Esophagus (tissue), 2 donors: ENCODE measurements at regions not wholly inside any gene's neighbourhood (a gene's known extent, or its start where the extent isn't known, plus 50 kb on each side); places are given as distances from the start of the nearest gene placed in this dataset.
"Not testable (repeated sequence)": the region's sequence is repeated elsewhere in the genome, so short reads cannot be mapped to it uniquely, and the experiment has no call there.

Source experiments
- H3K27ac ChIP-seq, 2 donors: one replicate each; pipeline ENCODE4 v1.5.1; 2013; ENCODE audit warnings: low read depth in 2 of 2, mild to moderate bottlenecking in 2 of 2, inconsistent platforms in 1 of 2, low read length in 1 of 2, moderate library complexity in 1 of 2
- H3K27me3 ChIP-seq, 2 donors: one replicate each; pipeline ENCODE4 v1.6.1; 2013; ENCODE audit warnings: low read length in 2 of 2, control low read depth in 1 of 2, mild to moderate bottlenecking in 1 of 2; ENCODE audit not compliant: insufficient read depth in 2 of 2, control insufficient read depth in 1 of 2
- H3K36me3 ChIP-seq, 2 donors: one replicate each; pipeline ENCODE4 v1.6.1; 2013; ENCODE audit warnings: low read length in 1 of 2; ENCODE audit not compliant: control insufficient read depth in 2 of 2, insufficient read depth in 2 of 2
- H3K4me1 ChIP-seq, 2 donors: one replicate each; pipeline ENCODE4 v1.6.1; 2013; ENCODE audit warnings: low read length in 1 of 2; ENCODE audit not compliant: control insufficient read depth in 2 of 2, insufficient read depth in 2 of 2
- H3K4me3 ChIP-seq, 2 donors: one replicate each; pipeline ENCODE4 v1.5.1; 2013; ENCODE audit warnings: low read length in 2 of 2, mild to moderate bottlenecking in 2 of 2, low read depth in 1 of 2, moderate library complexity in 1 of 2
- H3K9me3 ChIP-seq, 2 donors: one replicate each; pipeline ENCODE4 v1.6.1; 2013; ENCODE audit warnings: mild to moderate bottlenecking in 2 of 2, low read depth in 1 of 2, low read length in 1 of 2, moderate library complexity in 1 of 2; ENCODE audit not compliant: control insufficient read depth in 2 of 2, insufficient read depth in 1 of 2
- WGBS, 2 donors: extraction: QIAGEN DNeasy Blood & Tissue Kit; methylation state at CpG; one replicate each; pipeline ENCODE4 v1.1.7; 2013; 5-methylcytosine and 5-hydroxymethylcytosine counted together
- donor health status: healthy with polysubstance abuse.
- donor health status: Bipolar disorder and iron deficiency.

DNA sequence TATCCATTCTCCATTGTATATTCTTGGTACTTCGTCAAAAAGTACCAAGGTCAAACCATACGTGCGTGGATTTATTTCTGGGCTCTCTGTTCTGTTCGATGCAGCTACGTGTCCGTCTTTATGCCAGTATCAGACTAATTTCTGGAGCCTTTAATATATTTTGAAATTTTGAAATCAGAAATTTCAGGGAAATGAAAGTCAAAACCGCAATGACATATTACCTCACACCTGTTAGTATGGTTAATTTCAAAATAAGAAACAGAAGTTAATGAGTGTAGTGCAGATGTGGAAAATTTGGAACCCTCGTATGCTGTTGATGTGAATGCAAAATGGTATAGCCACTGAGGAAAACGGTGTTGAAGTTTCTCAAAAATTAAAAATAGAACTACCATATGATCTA is 156.1 kb upstream of the TRIB2 start:
- H3K9me3 ChIP-seq = no peaks in the 10 kb centered on the region
- no peaks in the 10 kb centered on the region for H3K36me3 ChIP-seq
- 92% methylated on average over 9 of the region's 9 CpGs for WGBS, 2 donors
- no peaks in the 10 kb centered on the region for H3K4me1 ChIP-seq
- H3K4me3 ChIP-seq = no peak overlapping the region
- H3K27ac ChIP-seq = no peak overlapping the region
- no peaks in the 10 kb centered on the region for H3K27me3 ChIP-seq

DNA sequence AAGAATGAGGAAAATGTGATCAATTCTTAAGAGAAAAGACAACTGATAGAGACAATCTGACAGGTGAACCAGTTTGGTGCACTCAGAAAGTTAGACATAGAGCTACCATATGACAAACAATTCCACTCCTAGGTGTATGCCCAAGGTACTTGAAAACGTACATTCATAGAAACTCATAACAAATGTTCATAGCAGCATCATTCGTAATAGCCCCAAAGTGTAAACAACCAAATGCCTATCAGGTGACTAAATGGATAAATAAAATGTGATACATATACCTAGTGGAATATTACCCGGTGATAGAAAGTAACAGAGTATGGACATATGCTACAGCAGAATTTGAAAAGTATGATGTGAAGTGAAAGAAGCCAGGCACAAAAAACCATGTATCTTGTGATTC is 149.3 kb upstream of the TRIB2 start:
- Histone ChIP-seq H3K4me3 (no peak overlapping the region), H3K9me3 (no peaks in the 10 kb centered on the region), H3K27me3 (no peaks in the 10 kb centered on the region), H3K27ac (no peak overlapping the region), H3K4me1 (no peaks in the 10 kb centered on the region), H3K36me3 (no peaks in the 10 kb centered on the region)
- WGBS, 2 donors = 87 to 89% methylated on average over 3 of the region's 3 CpGs

DNA sequence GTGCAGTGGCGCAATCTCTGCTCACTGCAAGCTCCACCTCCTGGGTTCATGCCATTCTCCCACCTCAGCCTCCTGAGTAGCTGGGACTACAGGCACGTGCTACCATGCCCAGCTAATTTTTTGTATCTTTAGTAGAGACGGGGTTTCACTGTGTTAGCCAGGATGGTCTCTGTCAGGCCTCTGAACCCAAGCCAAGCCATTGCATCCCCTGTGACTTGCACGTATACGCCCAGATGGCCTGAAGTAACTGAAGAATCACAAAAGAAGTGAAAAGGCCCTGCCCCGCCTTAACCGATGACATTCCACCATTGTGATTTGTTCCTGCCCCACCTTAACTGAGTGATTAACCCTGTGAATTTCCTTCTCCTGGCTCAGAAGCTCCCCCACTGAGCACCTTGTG is 147.2 kb upstream of the TRIB2 start:
- not testable (repeated sequence) for H3K4me3 ChIP-seq, H3K27me3 ChIP-seq, H3K4me1 ChIP-seq, H3K9me3 ChIP-seq, H3K36me3 ChIP-seq, H3K27ac ChIP-seq
- WGBS, 2 donors = 67 to 75% methylated on average over 7 of the region's 7 CpGs

DNA sequence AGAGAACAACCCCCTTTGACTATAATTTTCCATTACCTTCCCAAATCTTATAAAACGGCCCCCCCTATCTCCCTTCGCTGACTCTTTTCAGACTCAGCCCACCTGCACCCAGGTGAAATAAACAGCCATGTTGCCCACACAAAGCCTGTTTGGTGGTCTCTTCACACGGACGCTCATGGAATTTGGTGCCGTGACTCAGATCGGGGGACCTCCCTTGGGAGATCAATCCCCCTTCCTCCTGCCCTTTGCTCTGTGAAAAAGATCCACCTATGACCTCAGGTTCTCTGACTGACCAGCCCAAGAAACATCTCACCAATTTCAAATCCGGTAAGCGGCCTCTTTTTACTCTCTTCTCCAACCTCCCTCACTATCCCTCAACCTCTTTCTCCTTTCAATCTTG is 146.8 kb upstream of the TRIB2 start:
- H3K36me3 ChIP-seq, H3K4me3 ChIP-seq, H3K4me1 ChIP-seq, H3K27ac ChIP-seq, H3K9me3 ChIP-seq, H3K27me3 ChIP-seq: not testable (repeated sequence)
- 95 to 97% methylated on average over 8 of the region's 8 CpGs for WGBS, 2 donors

DNA sequence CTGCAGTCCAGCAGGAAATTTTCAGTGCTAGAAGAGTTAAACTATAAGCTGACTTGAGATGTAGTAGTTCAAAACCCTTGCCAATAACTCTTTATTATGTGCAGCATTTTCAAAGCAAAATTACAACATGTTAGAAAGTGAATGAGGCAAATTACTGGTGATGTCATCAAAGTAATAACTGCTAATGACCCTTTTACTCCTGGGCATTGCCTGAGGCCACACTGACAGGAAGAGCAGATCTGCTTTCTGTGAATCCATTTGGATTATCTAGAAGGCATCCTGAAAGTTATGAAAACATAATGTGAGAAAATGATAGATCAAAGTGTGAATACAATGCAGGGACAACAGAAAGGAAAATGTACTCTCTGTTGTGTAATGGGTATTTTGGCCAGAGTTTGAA is 139.6 kb upstream of the TRIB2 start:
- no peaks in the 10 kb centered on the region for H3K4me1 ChIP-seq
- no peak overlapping the region for H3K27ac ChIP-seq
- H3K4me3 ChIP-seq = no peak overlapping the region
- H3K9me3 ChIP-seq = no peaks in the 10 kb centered on the region
- H3K27me3 ChIP-seq = no peaks in the 10 kb centered on the region
- H3K36me3 ChIP-seq = no peaks in the 10 kb centered on the region

DNA sequence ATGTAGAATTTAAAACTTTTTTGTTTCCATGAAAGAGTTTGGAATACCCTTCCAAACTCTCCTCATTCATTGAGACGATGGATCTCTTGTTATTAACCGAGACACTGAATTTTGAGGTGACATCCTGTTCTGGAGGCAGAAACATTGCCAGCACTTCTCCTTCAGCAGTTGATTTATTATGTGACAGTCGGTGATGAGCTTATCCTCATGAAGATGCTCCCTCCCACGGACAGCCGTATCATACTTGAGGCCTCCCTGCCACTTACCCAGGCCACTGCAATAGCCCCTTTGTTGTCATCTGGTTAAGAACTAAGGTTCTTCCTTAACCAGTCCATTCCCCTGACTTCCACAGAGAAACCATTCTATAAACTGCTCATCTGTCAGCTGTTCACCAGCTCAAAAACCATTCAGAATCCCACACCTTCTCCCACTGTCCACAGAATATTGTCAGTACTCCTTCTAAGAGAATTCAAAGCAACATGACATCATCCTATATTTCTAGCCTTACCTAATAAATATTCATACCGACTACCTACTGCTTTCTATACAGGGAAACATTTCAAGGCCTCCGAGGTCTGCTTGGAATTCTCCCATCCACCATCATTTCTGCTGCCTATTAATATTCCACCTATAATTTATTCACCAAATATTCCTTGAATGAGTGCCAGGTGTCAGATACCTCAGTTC is 139.0 kb upstream of the TRIB2 start:
- Histone ChIP-seq H3K9me3 (no peaks in the 10 kb centered on the region), H3K27me3 (no peaks in the 10 kb centered on the region), H3K4me1 (no peaks in the 10 kb centered on the region), H3K4me3 (no peak overlapping the region), H3K36me3 (no peaks in the 10 kb centered on the region), H3K27ac (no peak overlapping the region)
- 90 to 93% methylated on average over 7 of the region's 7 CpGs for WGBS, 2 donors

DNA sequence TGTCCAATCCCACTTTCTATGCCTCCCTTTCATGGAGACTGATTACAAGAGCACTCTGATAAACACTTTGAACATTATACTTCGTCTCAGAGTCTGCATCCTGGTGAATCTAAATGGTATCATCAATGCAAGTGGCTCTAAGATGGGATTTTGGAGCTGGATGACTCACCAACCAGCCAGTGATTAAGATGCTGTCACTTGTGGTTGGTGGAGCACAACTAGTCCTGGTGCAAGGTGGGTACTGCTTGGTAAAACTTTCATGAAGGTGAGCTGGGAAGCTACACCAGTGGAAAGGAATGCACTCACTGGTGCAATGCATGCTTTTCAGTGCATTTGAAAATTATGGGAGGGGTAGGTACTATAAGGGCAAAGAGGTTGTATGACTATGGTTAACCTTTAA is 137.7 kb upstream of the TRIB2 start:
- no peaks in the 10 kb centered on the region for H3K9me3 ChIP-seq
- no peaks in the 10 kb centered on the region for H3K4me1 ChIP-seq
- no peak overlapping the region for H3K4me3 ChIP-seq
- no peak overlapping the region for H3K27ac ChIP-seq
- no peaks in the 10 kb centered on the region for H3K36me3 ChIP-seq
- WGBS, 2 donors = 92 to 97% methylated on average over 1 of the region's 1 CpG
- no peaks in the 10 kb centered on the region for H3K27me3 ChIP-seq

DNA sequence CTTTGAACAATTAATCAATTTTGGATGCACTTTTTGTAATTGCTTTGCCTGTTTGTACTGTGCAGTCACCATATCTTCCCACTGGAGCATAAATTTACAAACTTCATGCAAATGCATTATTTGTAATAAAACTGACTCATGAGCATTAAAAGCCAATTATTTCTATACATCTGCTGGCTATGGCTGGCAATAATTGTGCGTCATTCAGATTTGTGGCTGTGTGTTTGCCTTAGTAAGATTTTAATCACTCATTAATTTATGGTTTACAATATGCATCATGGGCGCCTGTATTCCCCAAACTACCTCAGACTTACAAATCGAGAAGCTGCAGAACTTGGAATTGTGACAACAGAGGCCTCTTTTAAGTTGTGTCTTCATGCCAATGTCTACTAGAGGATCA is 132.4 kb upstream of the TRIB2 start:
- WGBS, 2 donors = 81 to 89% methylated on average over 3 of the region's 3 CpGs
- Histone ChIP-seq H3K27ac (no peak overlapping the region), H3K36me3 (no peaks in the 10 kb centered on the region), H3K4me1 (peaks cover 0 to 2% of the 10 kb centered on the region in 2 donors), H3K4me3 (no peak overlapping the region), H3K27me3 (no peaks in the 10 kb centered on the region), H3K9me3 (no peaks in the 10 kb centered on the region)

DNA sequence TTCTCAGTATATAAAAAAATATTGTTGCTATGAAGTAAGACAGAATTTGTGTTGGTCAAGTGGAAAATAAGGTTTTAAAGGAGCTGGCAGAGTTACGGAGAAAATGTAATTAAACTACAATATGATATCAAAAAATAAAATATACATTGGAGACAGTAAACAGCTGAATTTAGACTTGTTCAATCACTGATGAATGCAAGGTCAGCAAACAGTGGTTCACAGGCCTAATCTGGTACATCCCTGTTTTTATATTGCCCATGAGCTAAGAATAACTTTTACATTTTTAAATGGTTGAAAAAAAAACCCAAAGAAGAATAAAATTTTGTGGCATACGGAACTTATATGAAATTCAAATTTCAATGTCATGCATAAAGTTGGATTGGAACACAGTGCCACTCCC is 131.0 kb upstream of the TRIB2 start:
- 92 to 95% methylated on average over 2 of the region's 2 CpGs for WGBS, 2 donors
- Histone ChIP-seq H3K9me3 (no peaks in the 10 kb centered on the region), H3K27ac (no peak overlapping the region), H3K4me1 (peaks cover 0 to 2% of the 10 kb centered on the region in 2 donors), H3K36me3 (no peaks in the 10 kb centered on the region), H3K27me3 (no peaks in the 10 kb centered on the region), H3K4me3 (no peak overlapping the region)

DNA sequence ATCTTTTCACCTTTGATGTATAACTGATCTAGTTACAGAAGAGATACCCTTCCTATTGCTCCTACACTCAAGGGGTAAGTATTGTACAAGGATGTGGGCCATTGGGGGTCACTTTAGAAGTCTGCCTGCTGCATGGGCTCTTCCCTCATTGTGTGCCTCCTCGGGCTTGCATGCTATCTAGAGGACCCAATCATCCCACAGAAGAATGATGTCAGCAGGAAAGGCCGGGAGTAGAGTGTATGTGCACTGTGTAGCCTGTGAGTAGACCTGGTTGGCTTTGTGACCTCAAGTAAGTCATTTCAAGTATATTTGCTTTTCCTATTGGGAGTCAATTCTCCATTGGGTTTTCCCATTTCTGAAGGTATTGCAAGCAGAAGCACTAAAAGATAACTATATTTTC is 129.5 kb upstream of the TRIB2 start:
- 81 to 92% methylated on average over 2 of the region's 2 CpGs for WGBS, 2 donors

More for the DNA sequence above, 129.5 kb upstream of the TRIB2 start:
- Histone ChIP-seq H3K27me3 (no peaks in the 10 kb centered on the region), H3K4me3 (no peak overlapping the region), H3K36me3 (no peaks in the 10 kb centered on the region), H3K27ac (no peak overlapping the region), H3K9me3 (no peaks in the 10 kb centered on the region), H3K4me1 (peaks cover 0 to 2% of the 10 kb centered on the region in 2 donors)
